ENCODE measurements at regions not wholly inside any gene's neighbourhood (a gene's known extent, or its start where the extent isn't known, plus 50 kb on each side); places are given as distances from the start of the nearest gene placed in this dataset.

DNA sequence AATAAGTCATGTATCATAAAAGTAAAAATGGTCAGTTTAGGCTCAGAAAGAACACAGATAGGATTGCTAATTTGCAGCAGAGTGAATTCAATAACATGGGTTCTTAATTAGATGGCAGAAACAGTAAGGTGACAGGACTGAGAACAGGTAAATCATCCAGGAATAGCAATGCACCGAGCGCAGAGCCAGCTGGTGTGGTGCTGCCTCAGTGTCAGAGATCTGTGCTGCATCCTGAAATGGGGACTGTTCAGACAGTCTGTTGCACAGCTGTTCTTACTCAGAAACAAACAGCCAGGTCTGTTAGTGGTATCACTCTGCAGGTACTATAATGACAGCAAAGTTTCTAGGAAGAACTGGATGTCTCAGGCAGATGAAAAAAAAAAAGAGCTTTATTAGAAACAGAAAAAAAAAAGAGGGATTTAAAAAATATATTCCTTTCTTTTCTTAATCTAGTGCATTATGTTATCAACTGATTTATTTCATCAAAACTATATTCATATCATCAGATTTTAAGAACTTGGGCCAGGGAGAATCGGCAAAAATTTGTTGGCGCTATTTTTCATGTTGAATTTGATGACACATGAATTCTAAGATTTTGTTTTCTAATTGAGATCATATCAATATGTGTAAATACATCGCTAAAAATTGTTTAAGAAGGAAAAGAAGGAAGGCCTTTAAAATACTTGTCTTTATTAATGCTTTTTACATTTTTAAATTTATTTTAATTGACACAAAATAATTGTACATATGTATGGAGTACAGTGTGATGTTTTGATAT, 501.8 kb downstream of the PRKD1 start:
- H3K36me3 Mint-ChIP-seq (ENCODE audit: low read depth), result no peaks in the 10 kb centered on the region
- TF ChIP-seq, protein P1, sequence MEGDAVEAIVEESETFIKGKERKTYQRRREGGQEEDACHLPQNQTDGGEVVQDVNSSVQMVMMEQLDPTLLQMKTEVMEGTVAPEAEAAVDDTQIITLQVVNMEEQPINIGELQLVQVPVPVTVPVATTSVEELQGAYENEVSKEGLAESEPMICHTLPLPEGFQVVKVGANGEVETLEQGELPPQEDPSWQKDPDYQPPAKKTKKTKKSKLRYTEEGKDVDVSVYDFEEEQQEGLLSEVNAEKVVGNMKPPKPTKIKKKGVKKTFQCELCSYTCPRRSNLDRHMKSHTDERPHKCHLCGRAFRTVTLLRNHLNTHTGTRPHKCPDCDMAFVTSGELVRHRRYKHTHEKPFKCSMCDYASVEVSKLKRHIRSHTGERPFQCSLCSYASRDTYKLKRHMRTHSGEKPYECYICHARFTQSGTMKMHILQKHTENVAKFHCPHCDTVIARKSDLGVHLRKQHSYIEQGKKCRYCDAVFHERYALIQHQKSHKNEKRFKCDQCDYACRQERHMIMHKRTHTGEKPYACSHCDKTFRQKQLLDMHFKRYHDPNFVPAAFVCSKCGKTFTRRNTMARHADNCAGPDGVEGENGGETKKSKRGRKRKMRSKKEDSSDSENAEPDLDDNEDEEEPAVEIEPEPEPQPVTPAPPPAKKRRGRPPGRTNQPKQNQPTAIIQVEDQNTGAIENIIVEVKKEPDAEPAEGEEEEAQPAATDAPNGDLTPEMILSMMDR (conservative IDR thresholded peaks at IDR 0.05), result no peak
- Histone ChIP-seq H3K27me3 (ENCODE audit: control insufficient read depth, insufficient read depth, low read length, poor library complexity, severe bottlenecking) (no peaks in the 10 kb centered on the region), H3K36me3 (ENCODE audit: control insufficient read depth, insufficient read depth, low read length) (no peaks in the 10 kb centered on the region), H3K4me3 (ENCODE audit: low read length) (no peak overlapping the region), H3K27ac (ENCODE audit: low read depth, low read length) (no peak overlapping the region), H3K4me1 (ENCODE audit: control insufficient read depth, insufficient read depth, low read length) (no peaks in the 10 kb centered on the region), H3K9ac (ENCODE audit: extremely low read depth, low read length, poor library complexity, severe bottlenecking) (no peak overlapping the region), H3K9me3 (ENCODE audit: control insufficient read depth, low read length) (no peaks in the 10 kb centered on the region)
- no peaks in the 10 kb centered on the region for H3K9me3 Mint-ChIP-seq
- H3K4me1 Mint-ChIP-seq, result no peaks in the 10 kb centered on the region
- H3K27ac Mint-ChIP-seq, result no peak overlapping the region
- H3K27me3 Mint-ChIP-seq (ENCODE audit: insufficient read depth), result no peaks in the 10 kb centered on the region
- WGBS, 2 experiments (ENCODE audit: insufficient coverage in 1 of 2, insufficient read length in 1 of 2), result 91 to 100% methylated on average over 2 to 4 of the region's 5 CpGs
- H3K4me3 Mint-ChIP-seq, result no peak overlapping the region
- DNase-seq, result no peak

DNA sequence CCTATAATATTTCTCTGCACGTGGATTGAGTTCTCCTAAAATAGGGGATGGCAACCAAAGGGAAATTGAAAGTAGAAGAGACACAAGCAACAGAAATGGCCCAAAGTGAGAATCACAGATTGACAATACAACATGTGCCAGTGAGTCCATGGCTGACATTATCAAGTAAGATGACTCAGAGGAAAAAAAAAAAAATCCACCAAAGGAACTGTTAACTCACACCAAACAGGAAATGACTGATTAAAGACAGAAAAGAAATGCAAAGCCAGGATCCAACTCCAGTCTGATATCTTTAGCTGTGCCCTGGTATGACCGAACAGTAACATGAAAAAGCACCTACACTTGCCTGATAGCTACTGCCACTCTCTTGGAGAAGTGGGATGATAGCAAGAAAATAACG, 485.0 kb downstream of the PRKD1 start:
- peaks cover 4% of the 10 kb centered on the region for H3K9me3 Mint-ChIP-seq
- no peaks in the 10 kb centered on the region for H3K4me1 ChIP-seq (ENCODE audit: control insufficient read depth, insufficient read depth, low read length)
- H3K27ac ChIP-seq (ENCODE audit: low read depth, low read length), result no peak overlapping the region
- H3K4me3 ChIP-seq (ENCODE audit: low read length), result no peak overlapping the region
- no peak for DNase-seq
- peak overlapping the region; percentile 7 for H3K27ac Mint-ChIP-seq
- peaks cover 10% of the 10 kb centered on the region for H3K4me1 Mint-ChIP-seq
- H3K4me3 Mint-ChIP-seq, result no peak overlapping the region
- H3K36me3 ChIP-seq (ENCODE audit: control insufficient read depth, insufficient read depth, low read length), result no peaks in the 10 kb centered on the region
- H3K9ac ChIP-seq (ENCODE audit: extremely low read depth, low read length, poor library complexity, severe bottlenecking), result no peak overlapping the region
- WGBS, 2 experiments (ENCODE audit: insufficient coverage in 1 of 2, insufficient read length in 1 of 2), result 80 to 91% methylated on average over 1 to 3 of the region's 3 CpGs
- no peaks in the 10 kb centered on the region for H3K27me3 ChIP-seq (ENCODE audit: control insufficient read depth, insufficient read depth, low read length, poor library complexity, severe bottlenecking)
- no peaks in the 10 kb centered on the region for H3K27me3 Mint-ChIP-seq (ENCODE audit: insufficient read depth)
- H3K9me3 ChIP-seq (ENCODE audit: control insufficient read depth, low read length), result peaks cover 4% of the 10 kb centered on the region
- no peaks in the 10 kb centered on the region for H3K36me3 Mint-ChIP-seq (ENCODE audit: low read depth)
- TF ChIP-seq, protein P1 (conservative IDR thresholded peaks at IDR 0.05), result no peak

DNA sequence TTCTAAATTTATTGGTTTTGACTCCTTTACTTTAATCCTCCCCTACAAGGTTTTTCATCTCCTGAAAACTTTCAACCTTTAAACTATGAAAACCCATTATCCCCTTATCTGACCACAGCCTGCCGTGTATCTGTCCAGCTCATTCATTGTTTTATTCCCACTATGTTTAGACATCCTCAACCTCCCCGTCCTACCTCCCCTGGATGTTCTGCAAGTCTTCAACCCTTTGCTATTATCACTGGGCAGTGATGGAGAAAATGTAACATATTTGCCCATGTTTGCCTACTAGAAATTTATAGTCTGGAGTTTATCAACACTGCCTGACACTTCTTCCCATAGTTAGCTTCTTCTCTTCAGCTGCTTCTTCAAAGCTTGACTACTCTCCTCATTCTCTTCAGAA, 483.4 kb downstream of the PRKD1 start:
- DNase-seq, result no peak
- Histone ChIP-seq H3K27ac (ENCODE audit: low read depth, low read length) (no peak overlapping the region), H3K4me1 (ENCODE audit: control insufficient read depth, insufficient read depth, low read length) (no peaks in the 10 kb centered on the region), H3K9me3 (ENCODE audit: control insufficient read depth, low read length) (no peaks in the 10 kb centered on the region), H3K27me3 (ENCODE audit: control insufficient read depth, insufficient read depth, low read length, poor library complexity, severe bottlenecking) (no peaks in the 10 kb centered on the region), H3K36me3 (ENCODE audit: control insufficient read depth, insufficient read depth, low read length) (no peaks in the 10 kb centered on the region), H3K4me3 (ENCODE audit: low read length) (no peak overlapping the region), H3K9ac (ENCODE audit: extremely low read depth, low read length, poor library complexity, severe bottlenecking) (no peak overlapping the region)
- no peaks in the 10 kb centered on the region for H3K36me3 Mint-ChIP-seq (ENCODE audit: low read depth)
- H3K9me3 Mint-ChIP-seq, result no peaks in the 10 kb centered on the region
- TF ChIP-seq, protein P1 (conservative IDR thresholded peaks at IDR 0.05), result no peak
- WGBS, 2 experiments (ENCODE audit: insufficient coverage in 1 of 2, insufficient read length in 1 of 2), result 88% methylated on average over 2 of the region's 2 CpGs; no CpG with 5 or more reads in 1 of the 2 experiments
- no peaks in the 10 kb centered on the region for H3K27me3 Mint-ChIP-seq (ENCODE audit: insufficient read depth)
- peaks cover 10% of the 10 kb centered on the region for H3K4me1 Mint-ChIP-seq
- H3K4me3 Mint-ChIP-seq, result no peak overlapping the region
- no peak overlapping the region for H3K27ac Mint-ChIP-seq
